Stimulated activated CD8-positive, alpha-beta memory T cell treated with anti-CD3 and anti-CD28 coated beads, Interleukin-2, amount 100 ng/mL, for 48 hours (primary cell): ENCODE measurements at regions not wholly inside any gene's neighbourhood (a gene's known extent, or its start where the extent isn't known, plus 50 kb on each side); places are given as distances from the start of the nearest gene placed in this dataset.
"Not testable (repeated sequence)": the region's sequence is repeated elsewhere in the genome, so short reads cannot be mapped to it uniquely, and the experiment has no call there.

Experiments
- DNase-seq, 2 donors: peaks; one replicate each; pipeline ENCODE4 v3.0.0-alpha.2; 2020; ENCODE audit warnings: low read depth in 2 of 2

DNA sequence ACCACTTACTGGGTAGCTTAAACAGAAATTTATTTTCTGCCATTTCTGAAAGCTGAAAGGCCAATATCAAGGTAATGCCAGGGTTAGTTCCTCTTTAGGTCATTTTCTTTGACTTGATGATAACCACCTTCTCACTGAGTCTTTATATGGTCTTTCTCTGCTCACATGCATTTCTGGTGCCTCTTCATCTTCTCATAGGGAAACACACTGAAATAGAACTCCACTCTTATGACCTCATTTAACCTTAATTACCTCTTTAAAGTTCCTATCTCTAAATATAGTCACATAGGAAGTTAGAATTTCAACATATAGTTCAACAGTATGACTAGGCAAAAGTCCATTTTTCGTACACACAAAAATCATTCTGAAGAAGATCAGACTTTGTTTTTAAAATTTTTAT, 616.8 kb upstream of the VRK2 start:
- DNase-seq, result no peak

DNA sequence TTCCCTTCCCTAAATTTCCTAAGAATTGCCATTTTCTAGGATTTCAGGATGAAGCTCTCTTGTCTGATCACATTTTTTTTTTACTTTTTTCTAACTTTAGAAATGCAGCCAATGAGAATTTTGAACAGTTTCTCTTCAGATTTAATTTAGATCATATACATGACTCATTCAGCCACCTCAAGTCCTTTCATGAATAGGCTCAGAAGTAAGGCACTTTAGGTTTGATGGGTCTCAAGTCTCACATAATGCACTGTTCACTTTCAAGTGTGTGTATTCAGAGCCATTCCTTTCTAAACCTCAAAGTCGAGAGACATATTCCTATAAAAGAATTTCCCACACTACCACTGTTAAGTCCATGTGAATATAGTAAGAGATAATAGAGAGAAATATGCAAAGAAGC, 614.1 kb upstream of the VRK2 start:
- no peak for DNase-seq

DNA sequence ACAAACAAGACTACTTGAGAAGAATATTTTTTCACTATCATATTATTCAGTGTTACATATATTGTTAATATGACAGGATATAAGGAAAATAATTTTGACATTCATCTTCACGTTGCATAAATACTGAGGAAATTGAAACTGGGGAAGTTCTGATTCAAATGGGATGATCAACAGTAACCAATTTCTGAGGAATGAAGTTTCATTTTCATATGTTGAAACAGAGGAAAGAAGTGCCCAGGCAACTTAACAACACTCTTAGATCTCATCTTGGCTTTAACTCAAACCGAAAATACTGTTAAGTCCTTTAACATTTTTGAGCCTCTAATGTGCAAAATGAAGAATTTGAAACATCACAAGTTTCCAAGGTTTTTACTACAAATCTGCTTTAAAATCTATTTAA, 612.2 kb upstream of the VRK2 start:
- no peak for DNase-seq

DNA sequence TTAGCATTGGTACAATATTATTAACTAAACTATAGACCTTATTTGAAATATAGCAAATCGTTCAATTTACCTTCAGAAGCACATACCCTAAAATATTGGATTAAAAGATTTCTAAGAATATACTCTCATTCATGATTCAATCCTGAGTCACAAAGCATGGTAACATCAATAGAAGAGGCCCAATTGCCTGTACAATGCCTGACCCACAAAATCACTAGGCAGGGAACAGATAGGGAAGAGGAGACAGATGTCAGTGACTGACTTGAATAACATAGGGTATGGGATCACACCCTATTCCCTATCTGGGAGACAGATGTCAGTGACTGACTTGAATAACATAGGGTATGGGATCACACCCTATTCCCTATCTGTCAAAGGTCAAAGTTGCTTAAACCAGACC, 611.6 kb upstream of the VRK2 start:
- no peak for DNase-seq

DNA sequence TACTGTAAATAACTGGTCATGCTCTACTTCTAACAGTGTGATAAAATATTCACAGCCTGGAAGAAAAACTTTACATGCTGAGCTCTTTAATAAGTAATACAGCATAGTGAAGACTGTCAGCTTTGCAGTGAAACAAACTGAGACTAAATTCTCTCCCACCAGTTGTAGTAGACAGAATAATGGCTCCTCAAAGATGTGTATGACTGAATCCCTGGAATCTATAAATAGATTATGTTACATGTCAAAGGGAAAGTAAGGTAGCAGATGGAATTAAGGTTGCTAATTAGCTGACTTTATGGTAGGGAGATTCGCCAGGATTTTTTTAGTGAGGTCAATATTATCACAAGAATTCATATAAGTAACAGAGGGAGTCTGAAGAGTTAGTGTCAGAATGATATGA, 609.5 kb upstream of the VRK2 start:
- DNase-seq, result no peak

DNA sequence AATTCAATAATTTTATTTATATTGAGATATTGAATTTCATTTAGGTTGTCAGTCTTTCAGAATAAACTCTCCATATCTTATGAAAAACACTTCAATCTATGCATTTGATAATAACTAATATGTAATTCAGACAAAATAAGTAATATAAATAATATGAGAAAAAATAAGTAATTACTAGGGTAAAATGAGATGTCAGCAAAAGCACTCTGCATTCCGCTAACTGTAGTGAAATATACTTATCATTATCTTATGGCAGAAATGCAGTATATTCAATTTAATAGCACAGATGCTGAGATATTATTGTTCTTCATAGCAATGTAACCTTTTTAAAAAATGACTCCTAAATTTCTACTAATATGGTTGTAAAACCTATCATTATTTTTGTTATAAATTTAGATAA, 606.2 kb upstream of the VRK2 start:
- no peak for DNase-seq

DNA sequence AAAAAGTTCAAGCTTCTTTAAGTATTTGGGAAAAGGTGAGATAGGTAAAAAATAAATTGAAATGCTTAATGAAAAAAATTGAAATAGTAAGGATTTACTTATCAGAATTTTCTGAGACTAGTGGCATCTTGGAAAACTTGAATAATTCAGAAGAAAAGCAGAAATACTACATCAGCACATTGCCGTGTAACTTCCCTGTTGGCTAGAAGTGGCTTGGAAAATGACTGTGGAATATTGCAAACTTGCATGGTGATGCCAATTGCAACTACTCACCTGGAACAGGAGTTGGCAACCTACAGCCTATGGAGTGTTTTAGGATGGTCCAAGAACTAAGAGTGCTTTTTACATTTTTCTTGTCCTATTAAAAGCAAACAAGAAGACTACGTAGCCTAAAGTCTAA, 603.5 kb upstream of the VRK2 start:
- DNase-seq, result no peak

DNA sequence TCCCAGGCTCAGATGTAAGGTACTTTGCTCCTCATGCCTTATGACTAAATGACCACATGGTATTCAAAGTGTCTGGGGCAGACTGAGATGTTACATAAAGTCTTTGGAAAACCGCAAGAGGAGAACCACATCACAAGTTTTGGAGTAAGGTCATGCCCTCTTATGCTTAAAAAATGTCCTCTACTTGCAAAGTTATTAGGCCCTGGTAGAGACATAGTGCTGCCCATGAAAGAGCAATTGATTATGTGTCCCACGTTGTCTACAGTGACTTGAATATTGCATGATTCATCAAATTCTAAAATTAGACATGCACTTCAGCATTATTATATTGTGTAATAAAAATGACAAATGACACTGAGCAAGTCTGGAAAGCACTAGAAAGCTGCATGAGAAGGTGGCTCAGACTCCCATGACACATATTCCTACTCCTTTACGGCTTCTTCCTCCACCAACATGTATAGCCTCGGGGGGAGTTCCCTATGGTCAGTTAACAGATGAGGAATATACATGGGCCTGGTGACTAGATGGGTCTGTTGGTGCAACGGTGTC, 602.6 kb upstream of the VRK2 start:
- no peak for DNase-seq

DNA sequence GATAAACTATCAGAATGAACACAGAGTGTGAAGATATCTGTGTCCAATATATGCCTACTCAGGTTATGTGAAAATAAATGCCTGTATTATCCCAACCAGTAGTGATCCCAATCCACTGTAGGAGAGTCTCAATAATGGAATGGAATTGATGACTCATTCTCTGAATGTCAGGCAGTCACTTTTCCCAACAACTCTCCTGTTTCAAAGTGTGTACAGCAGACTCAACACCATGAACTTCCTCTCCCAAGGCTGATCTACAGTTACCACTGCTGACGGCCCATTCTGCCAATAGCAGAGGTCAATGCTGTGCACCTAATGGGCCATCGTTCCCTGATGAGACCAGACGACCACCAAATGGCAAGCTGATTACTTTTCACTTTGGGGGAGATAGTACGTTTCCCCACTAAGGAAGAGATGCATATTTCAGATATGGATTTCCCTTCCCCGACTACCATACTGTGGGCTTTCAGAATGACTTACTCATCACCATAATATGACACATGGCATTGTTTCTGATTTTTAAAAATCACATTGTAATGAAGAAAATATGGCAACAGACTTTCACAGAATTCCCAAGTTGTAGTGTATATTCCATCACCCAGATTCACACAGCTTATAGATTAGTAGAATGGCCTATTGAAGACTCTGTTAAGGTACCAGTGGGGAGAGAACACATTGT, 601.7 kb upstream of the VRK2 start:
- DNase-seq, result no peak

DNA sequence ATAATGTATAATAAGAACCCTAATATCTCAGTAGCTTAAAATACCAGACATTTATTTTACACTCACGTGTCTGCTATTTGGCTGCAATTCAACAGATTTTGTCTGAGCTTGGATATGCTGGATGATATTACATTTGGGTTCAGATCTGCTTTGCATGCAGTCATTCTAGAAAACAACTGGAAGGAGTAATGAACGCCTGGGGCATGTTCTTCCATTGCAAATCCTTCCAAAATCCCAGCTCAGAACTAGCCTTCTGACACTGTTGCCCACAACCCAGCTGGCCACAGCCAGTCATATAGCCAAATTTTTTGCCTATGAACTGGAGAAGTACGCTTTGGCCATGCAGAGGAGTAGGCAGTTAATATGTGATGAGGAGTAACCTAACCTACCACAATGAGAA, 597.8 kb upstream of the VRK2 start:
- DNase-seq, result no peak

DNA sequence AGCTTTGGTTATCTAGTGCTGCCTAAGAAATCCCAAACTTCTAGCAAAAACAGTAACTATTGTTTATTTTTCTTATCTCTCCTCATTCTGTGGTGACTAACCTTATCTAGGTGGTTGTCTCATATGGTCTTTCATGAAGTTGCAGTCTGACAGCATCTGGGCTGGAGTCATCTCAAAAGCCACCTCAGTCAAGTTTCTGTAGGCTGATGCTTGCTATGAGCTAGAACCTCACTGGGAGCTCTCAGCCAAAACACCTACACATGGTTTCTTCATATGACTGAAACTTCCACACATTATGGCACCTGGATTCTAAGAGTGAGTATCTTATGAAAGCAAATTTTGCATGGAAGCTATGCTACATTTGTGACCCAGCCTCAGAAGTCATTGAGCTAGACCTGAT, 596.4 kb upstream of the VRK2 start:
- no peak for DNase-seq

DNA sequence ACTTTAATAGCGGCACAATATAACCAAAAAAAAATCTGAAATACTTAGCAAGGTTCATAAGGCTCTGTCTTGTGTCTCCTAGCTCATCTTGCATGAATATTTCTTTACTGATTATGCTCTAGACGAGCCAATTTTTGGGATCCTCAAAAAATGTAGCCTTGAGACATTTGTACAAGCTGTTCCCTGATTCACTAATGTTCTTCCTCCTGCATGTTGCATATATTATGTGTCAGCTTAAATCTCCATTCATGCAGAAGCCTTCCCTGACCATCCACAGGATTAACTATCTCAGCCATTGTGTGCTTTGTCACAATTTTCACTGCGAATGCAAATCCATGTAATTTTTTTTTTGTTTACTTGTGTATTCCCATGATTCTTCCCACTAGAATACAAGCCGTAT, 594.0 kb upstream of the VRK2 start:
- no peak for DNase-seq

DNA sequence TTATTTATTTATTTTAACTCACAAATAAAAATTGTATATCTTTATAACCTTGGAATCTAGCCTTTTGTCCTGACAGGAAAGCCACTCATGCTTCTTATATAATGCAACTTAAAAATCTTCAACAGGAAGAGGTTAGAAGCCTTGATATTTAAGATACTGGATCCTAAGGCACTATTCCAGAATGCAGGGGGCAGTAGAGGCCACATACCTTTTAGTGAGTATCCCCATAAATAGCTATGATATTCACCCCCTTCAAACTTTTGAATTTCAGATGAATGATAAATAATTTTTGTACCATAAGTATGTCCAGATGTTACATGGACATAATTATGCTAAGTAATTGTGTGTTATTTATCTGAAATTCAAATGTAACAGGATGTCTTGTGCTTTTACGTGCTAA, 592.7 kb upstream of the VRK2 start:
- DNase-seq, result no peak

DNA sequence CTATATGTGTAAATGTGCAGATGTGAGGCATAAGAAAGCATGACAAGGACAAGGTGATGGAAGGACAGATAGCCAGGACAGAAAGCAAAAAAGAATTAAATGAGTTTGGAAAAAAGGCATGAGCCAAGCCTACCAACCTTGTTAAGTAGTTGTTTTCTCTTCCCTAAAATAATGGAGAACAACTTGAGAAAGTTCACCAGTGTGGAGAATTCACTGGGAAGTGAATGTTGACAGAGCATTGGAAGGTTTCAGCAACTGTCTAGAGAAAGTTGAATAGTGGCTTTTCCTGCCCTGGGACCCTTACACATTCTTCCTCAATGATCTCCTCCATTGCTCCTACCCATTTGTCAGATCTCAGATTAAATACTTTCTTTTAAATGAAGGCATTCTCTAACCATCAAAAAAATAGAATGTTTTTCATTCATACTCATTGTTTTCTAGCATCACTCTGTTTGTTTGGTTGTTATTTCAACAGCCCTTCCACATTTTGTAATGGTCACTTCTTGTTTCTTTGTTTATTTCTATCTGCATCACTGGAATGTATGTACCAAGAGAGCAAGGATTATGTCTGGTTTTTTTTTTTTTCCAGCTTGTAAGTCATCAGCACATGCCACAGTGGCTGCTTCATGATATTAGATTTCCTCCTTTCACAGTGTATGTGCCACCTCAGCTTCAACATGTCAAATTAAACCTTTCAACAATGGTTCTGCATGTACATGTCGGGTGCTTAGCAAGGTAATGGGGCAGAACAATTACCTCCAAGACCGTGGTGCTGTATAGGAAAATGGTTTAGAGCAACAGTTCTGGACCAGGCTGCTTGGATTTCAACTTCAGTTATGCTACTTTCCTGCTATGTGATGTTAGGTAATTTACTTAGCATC, 586.0 kb upstream of the VRK2 start:
- no peak for DNase-seq

DNA sequence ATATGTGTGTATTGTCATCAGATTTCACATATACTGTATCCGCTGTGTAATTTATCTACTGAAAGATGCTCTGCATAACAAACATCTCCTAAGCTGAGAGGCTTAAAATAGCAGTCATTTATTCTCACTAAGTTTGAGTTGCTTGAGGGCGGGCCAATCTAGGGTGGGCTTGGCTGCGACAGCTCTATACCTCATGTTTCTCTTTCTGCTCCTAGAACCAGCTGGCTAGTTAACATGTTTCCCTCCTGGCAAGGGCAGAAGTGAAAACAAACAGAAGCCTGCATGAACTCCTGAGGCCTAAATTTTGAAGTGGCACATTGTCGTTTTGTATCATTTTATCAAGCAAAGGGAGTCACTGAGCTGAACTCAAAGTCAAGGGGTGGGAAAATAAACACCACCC, 585.0 kb upstream of the VRK2 start:
- DNase-seq, result no peak

DNA sequence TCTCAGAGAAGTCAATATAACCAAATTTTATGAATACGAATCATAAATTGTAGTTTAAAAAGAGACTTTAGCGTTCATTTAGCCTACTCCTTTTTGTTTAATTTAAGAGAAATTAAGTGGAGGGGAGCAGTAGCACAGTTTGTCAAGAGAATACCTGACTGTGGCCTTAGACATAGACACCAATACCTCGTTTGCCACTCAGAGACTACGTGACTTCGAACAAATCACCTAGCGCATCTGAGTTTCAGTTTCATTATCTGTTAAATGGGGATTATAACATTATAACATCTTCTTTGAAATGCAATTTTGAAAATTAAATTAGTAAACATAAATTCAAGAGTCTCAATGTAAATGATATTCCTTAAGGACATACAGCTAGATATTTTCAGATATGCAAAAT, 581.5 kb upstream of the VRK2 start:
- no peak for DNase-seq

DNA sequence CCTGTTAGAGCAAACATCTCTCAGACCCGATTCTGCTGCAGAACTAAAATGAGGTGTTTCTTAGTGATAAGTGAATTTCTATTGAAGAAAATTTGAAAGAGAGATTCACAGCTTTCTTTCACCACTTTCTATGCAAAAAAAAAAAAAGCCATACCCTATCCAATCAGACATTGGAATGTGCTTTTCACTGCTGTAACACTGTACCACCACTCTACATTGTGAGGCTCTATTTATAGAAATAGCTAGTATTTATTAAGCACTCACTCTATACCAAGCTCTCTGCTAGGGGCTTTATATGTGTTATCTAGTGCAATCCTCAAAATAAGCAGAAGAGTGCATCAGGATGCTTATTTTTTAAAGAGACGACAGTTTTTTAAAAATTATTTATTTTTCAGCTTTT, 580.6 kb upstream of the VRK2 start:
- DNase-seq, result no peak

DNA sequence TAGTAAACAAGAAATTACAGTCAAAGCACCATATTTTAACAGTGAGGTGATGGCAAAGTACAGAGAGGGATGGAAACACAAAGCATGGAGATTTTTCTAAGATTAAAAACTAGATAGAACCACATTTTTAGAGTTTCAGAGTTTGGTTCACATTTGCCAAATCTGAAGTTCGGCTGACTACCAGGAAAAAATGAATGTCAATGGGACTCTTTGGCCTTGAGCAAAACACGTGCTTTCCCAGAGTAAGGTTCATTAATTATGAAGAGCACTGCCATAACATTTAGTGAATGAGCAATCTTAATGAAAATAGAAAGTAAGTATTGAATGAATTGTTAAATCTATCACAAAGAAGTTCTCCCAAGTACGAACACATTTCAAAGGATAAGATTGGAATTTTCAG, 571.2 kb upstream of the VRK2 start:
- no peak for DNase-seq

DNA sequence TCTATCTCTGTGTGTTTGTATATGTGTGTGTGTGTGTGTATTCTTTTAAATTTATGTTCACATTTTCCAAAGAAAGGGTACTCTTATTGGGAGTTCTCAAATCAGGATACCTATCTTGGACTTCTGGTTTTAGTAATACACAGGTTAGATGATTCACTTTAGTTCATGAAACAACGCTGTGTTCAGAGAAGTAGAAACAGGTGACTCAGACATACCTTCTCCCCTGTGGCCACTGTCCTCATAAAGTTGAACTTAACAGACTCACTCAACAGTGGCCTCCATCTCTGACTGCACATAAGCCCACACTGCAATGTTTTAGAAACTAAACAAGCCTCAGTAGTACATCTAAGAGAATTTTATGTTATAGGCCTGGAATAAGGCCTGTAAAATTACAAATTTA, 566.6 kb upstream of the VRK2 start:
- DNase-seq, result no peak

DNA sequence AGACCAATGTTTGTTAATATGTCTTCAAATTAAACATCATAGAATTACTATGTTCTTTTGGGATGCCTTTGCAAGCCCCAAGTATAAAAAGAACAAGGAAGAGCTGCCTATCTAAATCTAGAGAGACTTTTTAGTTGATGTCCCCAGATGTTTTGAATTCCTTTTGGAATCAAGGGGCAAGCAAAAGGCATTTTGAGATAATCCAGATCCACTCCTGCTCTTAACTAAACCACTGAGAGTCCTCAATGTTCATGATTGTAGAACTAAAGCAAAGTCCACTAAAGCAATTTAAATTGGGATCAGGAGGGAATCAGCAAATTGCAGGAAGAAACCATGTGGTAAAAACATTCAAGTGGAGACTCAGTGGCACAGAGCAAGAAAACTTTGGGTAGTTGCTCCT, 558.5 kb upstream of the VRK2 start:
- DNase-seq, result no peak

DNA sequence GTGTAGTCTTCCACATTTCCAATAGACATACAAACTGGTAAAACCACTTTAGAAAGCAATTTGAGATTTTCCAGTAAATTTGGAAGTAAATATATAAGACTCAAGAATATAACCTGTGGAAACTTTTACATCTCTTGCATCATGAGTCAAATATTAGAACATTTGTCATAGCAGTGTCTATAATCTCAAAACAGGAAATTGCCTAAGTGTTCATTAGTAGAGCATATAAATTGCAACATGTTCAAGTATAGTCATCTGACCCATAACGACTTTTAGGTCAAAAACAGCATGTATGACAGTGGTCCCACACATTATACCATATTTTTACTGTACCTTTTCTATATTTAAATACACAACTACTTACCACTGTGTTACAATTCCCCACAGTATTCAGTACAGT, 555.9 kb upstream of the VRK2 start:
- no peak for DNase-seq

DNA sequence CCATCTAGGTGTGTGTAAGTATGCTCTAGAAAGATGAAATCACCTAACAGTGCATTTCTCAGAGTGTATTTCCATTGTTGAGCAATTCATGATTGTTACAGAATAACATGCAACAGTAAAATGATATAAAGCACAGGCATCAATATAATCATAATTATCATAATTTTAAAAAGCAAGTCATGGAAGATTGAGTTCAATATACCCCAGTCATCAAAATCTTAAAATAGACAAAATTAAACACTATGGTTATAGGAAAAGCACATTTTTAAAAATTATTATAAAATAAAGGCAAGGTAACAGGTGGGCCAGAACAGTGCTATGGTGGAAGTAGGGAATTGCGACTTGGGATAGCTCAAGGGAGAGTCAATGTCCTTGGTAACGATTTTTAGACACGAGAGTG, 555.4 kb upstream of the VRK2 start:
- DNase-seq, result no peak

DNA sequence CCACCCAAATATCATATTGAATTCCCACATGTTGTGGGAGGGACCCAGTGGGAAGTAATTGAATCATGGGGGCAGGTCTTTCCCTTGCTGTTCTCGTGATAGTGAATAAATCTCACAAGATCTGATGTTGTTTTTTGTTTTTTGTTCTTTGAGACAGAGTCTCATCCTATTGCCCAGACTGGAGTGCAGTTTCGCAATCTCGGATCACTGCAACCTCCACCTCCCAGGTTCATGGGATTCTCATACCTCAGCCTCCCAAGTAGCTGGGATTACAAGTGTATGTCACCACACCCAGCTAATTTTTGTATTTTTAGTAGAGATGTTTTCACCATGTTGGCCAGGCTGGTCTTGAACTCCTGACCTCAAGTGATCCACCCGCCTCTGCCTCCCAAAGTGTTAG, 552.6 kb upstream of the VRK2 start:
- DNase-seq, result not testable (repeated sequence)
